ENCODE measurements at regions not wholly inside any gene's neighbourhood (a gene's known extent, or its start where the extent isn't known, plus 50 kb on each side); places are given as distances from the start of the nearest gene placed in this dataset.

DNA sequence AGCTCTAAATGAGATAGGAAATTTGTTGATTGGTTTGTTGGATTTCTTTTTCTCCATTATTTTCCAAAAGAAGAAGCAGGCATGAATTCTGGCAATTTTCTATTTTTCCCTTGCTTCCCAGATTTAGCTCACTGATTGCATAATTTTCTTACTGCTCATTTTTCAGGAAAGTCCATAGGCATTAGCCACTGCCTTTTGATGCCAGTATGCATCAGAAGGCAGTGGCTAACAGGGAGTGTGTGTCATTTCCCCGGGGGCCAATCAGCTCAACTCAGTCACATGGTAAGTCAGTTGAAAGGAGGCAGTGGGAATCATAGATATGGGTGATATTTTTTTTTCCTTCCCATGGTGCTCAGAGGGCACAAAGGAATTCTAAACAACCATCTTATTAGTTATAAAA is 156.7 kb downstream of the TRIML1 start:
- Histone ChIP-seq H3K9ac (ENCODE audit: low read length in 3 of 3) (no peak overlapping the region), H3K9me3 (ENCODE audit: control insufficient read depth in 2 of 3, insufficient read depth in 1 of 3, low read length in 3 of 3) (peaks cover 0 to 3% (median 0%) of the 10 kb centered on the region in 3 donors), H3K27me3 (ENCODE audit: control insufficient read depth, insufficient read depth, low read length) (no peaks in the 10 kb centered on the region), H3K36me3 (ENCODE audit: control insufficient read depth in 2 of 3, insufficient read depth in 3 of 3, low read length in 3 of 3) (no peaks in the 10 kb centered on the region), H3K27ac (ENCODE audit: low read depth in 2 of 2, low read length in 2 of 2) (no peak overlapping the region), H3K4me1 (ENCODE audit: control insufficient read depth in 2 of 3, insufficient read depth in 2 of 3, low read depth in 1 of 3, low read length in 3 of 3) (no peaks in the 10 kb centered on the region), H3K4me3 (ENCODE audit: low read length in 3 of 3) (no peak overlapping the region)
- no peak for TF ChIP-seq CTCF (IDR thresholded peaks at IDR 0.05; ENCODE audit: borderline replicate concordance, extremely low read depth, insufficient read depth)
- no peak for FAIRE-seq
- no peak for DNase-seq
- intact Hi-C loops (cut with DNase I), result no loop called here

- DNase-seq (no peak), FAIRE-seq (no peak)
- Histone ChIP-seq H3K27ac (ENCODE audit: low read depth in 2 of 2, low read length in 2 of 2) (no peak overlapping the region), H3K36me3 (ENCODE audit: control insufficient read depth in 2 of 3, insufficient read depth in 3 of 3, low read length in 3 of 3) (no peaks in the 10 kb centered on the region), H3K9me3 (ENCODE audit: control insufficient read depth in 2 of 3, insufficient read depth in 1 of 3, low read length in 3 of 3) (peaks cover 0 to 3% (median 0%) of the 10 kb centered on the region in 3 donors), H3K4me1 (ENCODE audit: control insufficient read depth in 2 of 3, insufficient read depth in 2 of 3, low read depth in 1 of 3, low read length in 3 of 3) (no peaks in the 10 kb centered on the region), H3K27me3 (ENCODE audit: control insufficient read depth, insufficient read depth, low read length) (no peaks in the 10 kb centered on the region), H3K4me3 (ENCODE audit: low read length in 3 of 3) (no peak overlapping the region), H3K9ac (ENCODE audit: low read length in 3 of 3) (no peak overlapping the region)
- intact Hi-C loops (cut with DNase I), result no loop called here
- TF ChIP-seq CTCF (IDR thresholded peaks at IDR 0.05; ENCODE audit: borderline replicate concordance, extremely low read depth, insufficient read depth), result no peak
Observed at GRCh38 chr4:188296331-188296730, 157.1 kb downstream of the TRIML1 start.

- no peak for TF ChIP-seq CTCF (IDR thresholded peaks at IDR 0.05; ENCODE audit: borderline replicate concordance, extremely low read depth, insufficient read depth)
- no peaks in the 10 kb centered on the region for H3K27me3 ChIP-seq (ENCODE audit: control insufficient read depth, insufficient read depth, low read length)
- no peak for DNase-seq
- H3K9ac ChIP-seq (ENCODE audit: low read length in 3 of 3), result no peak overlapping the region
- H3K4me3 ChIP-seq (ENCODE audit: low read length in 3 of 3), result no peak overlapping the region
- no peak overlapping the region for H3K27ac ChIP-seq (ENCODE audit: low read depth in 2 of 2, low read length in 2 of 2)
- no peak for FAIRE-seq
- H3K36me3 ChIP-seq (ENCODE audit: control insufficient read depth in 2 of 3, insufficient read depth in 3 of 3, low read length in 3 of 3), result no peaks in the 10 kb centered on the region
- peaks cover 0 to 3% (median 0%) of the 10 kb centered on the region in 3 donors for H3K9me3 ChIP-seq (ENCODE audit: control insufficient read depth in 2 of 3, insufficient read depth in 1 of 3, low read length in 3 of 3)
- H3K4me1 ChIP-seq (ENCODE audit: control insufficient read depth in 2 of 3, insufficient read depth in 2 of 3, low read depth in 1 of 3, low read length in 3 of 3), result no peaks in the 10 kb centered on the region
- intact Hi-C loops (cut with DNase I), result no loop called here
Observed at GRCh38 chr4:188297873-188298272, 158.6 kb downstream of the TRIML1 start.

DNA sequence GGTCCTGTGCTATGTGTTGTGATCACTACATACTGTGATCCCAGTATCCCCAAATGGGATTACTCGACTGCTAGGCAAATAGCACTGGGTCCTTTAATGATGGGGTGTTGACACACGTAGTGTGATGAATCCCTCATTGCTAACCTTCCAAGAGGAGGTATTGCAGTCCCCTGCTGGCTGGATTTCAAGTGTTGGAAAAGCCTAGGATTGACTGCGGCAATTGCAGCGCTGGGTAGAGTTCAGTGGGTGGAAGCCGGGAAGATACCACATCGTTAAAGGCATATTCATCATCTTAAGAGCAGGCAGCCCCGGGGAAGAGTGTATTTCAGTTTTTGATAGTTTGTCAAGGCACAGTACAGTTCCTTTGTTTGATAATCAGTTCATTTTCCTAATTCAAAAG is 159.9 kb downstream of the TRIML1 start:
- DNase-seq (no peak), FAIRE-seq (no peak)
- H3K4me1 ChIP-seq (ENCODE audit: control insufficient read depth in 2 of 3, insufficient read depth in 2 of 3, low read depth in 1 of 3, low read length in 3 of 3), result no peaks in the 10 kb centered on the region
- no peak overlapping the region for H3K27ac ChIP-seq (ENCODE audit: low read depth in 2 of 2, low read length in 2 of 2)
- no peaks in the 10 kb centered on the region for H3K27me3 ChIP-seq (ENCODE audit: control insufficient read depth, insufficient read depth, low read length)
- TF ChIP-seq CTCF (IDR thresholded peaks at IDR 0.05; ENCODE audit: borderline replicate concordance, extremely low read depth, insufficient read depth), result no peak
- peaks cover 0 to 3% (median 0%) of the 10 kb centered on the region in 3 donors for H3K9me3 ChIP-seq (ENCODE audit: control insufficient read depth in 2 of 3, insufficient read depth in 1 of 3, low read length in 3 of 3)
- intact Hi-C loops (cut with DNase I), result no loop called here
- H3K36me3 ChIP-seq (ENCODE audit: control insufficient read depth in 2 of 3, insufficient read depth in 3 of 3, low read length in 3 of 3), result no peaks in the 10 kb centered on the region
- H3K9ac ChIP-seq (ENCODE audit: low read length in 3 of 3), result no peak overlapping the region
- no peak overlapping the region for H3K4me3 ChIP-seq (ENCODE audit: low read length in 3 of 3)
